ENCODE measurements at regions not wholly inside any gene's neighbourhood (a gene's known extent, or its start where the extent isn't known, plus 50 kb on each side); places are given as distances from the start of the nearest gene placed in this dataset.

- no peak for TF ChIP-seq POLR2A (IDR thresholded peaks at IDR 0.05; ENCODE audit: low read depth, low read length)
- no peak for TF ChIP-seq TAF1 (IDR thresholded peaks at IDR 0.05; ENCODE audit: borderline replicate concordance, low read depth, low read length)
Observed at GRCh38 chr21:17082843-17083483, 429.9 kb upstream of the CXADR start.

All from GM12892 (cell line).